Adrenal gland (tissue), 9 donors: ENCODE measurements at regions not wholly inside any gene's neighbourhood (a gene's known extent, or its start where the extent isn't known, plus 50 kb on each side); places are given as distances from the start of the nearest gene placed in this dataset.

ENCODE experiments used
- DNase-seq, 7 donors: peaks; one replicate each; pipeline ENCODE4 v3.0.0-alpha.2; 2019 to 2020
- H3K27ac ChIP-seq, 5 donors: fragments of 200-600 bp; sonication (generic) in 4 of 5; 1 replicate in 3 of 5; 2 replicates in 2 of 5; pipeline versions ENCODE4 v1.5.1 to v1.8.0; 2016 to 2020; ENCODE audit warnings: mild to moderate bottlenecking in 1 of 5
- H3K27me3 ChIP-seq: fragments of 200-600 bp; 2 replicates; pipeline ENCODE4 v1.8.0; 2021
- H3K36me3 ChIP-seq, 2 donors: fragments of 200-600 bp; replicated peaks in 1 of 2; 1 replicate in 1 of 2; 2 replicates in 1 of 2; pipeline versions ENCODE4 v1.5.1 to v1.8.0; 2018 to 2022
- H3K4me1 ChIP-seq, 2 donors: fragments of 200-600 bp; replicated peaks in 1 of 2; 1 replicate in 1 of 2; 2 replicates in 1 of 2; pipeline versions ENCODE4 v1.5.1 to v1.8.0; 2018 to 2021
- H3K4me3 ChIP-seq, 4 donors: fragments of 200-600 bp; sonication (generic) in 3 of 4; one replicate each; pipeline ENCODE4 v1.5.1; 2016 to 2018
- H3K9me3 ChIP-seq, 3 donors: fragments of 200-600 bp; sonication (generic) in 1 of 3; replicated peaks in 1 of 3; 1 replicate in 2 of 3; 2 replicates in 1 of 3; pipeline versions ENCODE4 v1.5.1 to v1.8.0; 2016 to 2021
- CTCF ChIP-seq, 6 experiments: fragments of 450-650 bp in 4 of 6; fragments of 200-600 bp in 2 of 6; sonication (generic) in 1 of 6; IDR thresholded peaks; 1 replicate in 5 of 6; 2 replicates in 1 of 6; pipeline versions ENCODE4 v1.5.1 to v1.8.0; 2016 to 2021; ENCODE audit warnings: antibody characterized with exemption in 6 of 6, mild to moderate bottlenecking in 2 of 6, moderate library complexity in 1 of 6
- POLR2A ChIP-seq, 2 donors: fragments of 450-650 bp; IDR thresholded peaks; one replicate each; pipeline ENCODE4 v1.6.1; 2017; ENCODE audit warnings: antibody characterized with exemption in 2 of 2, mild to moderate bottlenecking in 2 of 2, moderate library complexity in 1 of 2
- WGBS, 4 donors: extraction: QIAGEN DNeasy Blood & Tissue Kit in 2 of 4; methylation state at CpG; one replicate each; pipeline versions ENCODE4 v1.1.5 to v1.1.7; 2013 to 2017; 5-methylcytosine and 5-hydroxymethylcytosine counted together
- intact Hi-C, 2 donors: fragments of 100-400 bp; cut with DNase I; formaldehyde crosslinking; loops; one replicate each; pipeline versions ENCODE4 v1.14.1 to v1.15.0; 2022 to 2023
- donor health status: healthy with polysubstance abuse.
- donor health status: Bipolar disorder and iron deficiency.
- donor health status: DM: yes; HTN: yes; CAD: no.
- donor health status: DM: no; HTN: no; CAD: no.
- donor health status: DM: no; HTN: no; CAD: no.

DNA sequence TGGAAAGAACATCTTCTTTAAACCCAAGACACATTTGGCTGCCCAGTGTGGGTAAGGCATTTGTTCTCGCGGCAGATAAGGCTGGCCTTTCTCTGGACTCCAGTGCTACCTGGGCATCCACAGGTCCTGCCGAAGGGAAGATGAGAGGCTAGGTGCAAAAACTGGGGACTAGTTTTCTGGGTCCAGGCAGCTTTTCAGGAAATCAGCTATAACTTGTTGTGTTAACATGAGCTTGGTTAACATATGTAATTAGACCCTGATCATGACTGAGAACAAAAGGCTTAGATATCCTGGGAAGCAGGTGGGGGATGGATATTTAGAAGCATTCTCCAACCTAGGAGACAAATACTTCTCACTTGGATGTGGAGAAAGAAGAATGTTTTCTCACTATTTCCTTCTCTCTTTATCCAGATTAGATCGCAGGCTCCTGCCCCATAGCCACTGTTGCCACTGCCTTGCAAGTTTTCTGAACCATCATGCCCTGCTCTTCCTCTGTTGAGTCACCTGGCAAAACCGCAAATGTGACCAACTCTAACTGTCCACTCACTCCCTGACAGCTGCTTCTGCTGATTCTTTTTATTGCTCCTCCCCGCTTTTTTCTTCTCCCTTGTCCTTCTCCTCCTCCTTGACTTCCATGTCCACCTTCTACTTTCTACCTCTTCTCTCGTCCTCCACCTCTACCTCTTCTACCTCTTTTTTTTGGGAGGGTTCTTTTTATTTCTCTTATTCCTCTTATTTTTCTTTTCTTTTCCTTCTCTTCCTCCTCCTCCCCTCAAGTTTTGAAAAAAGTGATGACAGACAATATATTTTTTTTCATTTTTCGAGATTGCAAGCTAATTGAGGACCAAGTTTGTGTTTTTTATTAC lies 258.1 kb downstream of the UTRN start:
- H3K27ac ChIP-seq = no peak overlapping the region
- H3K9me3 ChIP-seq = no peaks in the 10 kb centered on the region
- WGBS, 4 donors = 81 to 91% (median 85%) methylated on average over 8 of the region's 8 CpGs
- no peak overlapping the region for H3K4me3 ChIP-seq
- H3K4me1 ChIP-seq = peaks cover 3 to 9% of the 10 kb centered on the region in 2 donors
- TF ChIP-seq CTCF (IDR thresholded peaks at IDR 0.05) (no peak), POLR2A (IDR thresholded peaks at IDR 0.05) (no peak)
- intact Hi-C loops = no loop called here
- H3K36me3 ChIP-seq = peaks cover 0 to 16% of the 10 kb centered on the region in 2 donors
- H3K27me3 ChIP-seq = no peaks in the 10 kb centered on the region
- peak in 6 of 7 donors; percentile 26 to 69 (median 33) for DNase-seq

- 94 to 98% (median 95%) methylated on average over 7 of the region's 7 CpGs for WGBS, 4 donors
- TF ChIP-seq POLR2A (IDR thresholded peaks at IDR 0.05) = no peak
- TF ChIP-seq CTCF (IDR thresholded peaks at IDR 0.05) = no peak
- H3K27me3 ChIP-seq = no peaks in the 10 kb centered on the region
- H3K27ac ChIP-seq = no peak overlapping the region
- peaks cover 0 to 20% of the 10 kb centered on the region in 2 donors for H3K36me3 ChIP-seq
- no peak for DNase-seq
- intact Hi-C loops = no loop called here
- no peak overlapping the region for H3K4me3 ChIP-seq
- H3K9me3 ChIP-seq = no peaks in the 10 kb centered on the region
- peaks cover 3 to 9% of the 10 kb centered on the region in 2 donors for H3K4me1 ChIP-seq
These were observed 259.2 kb downstream of the UTRN start for GRCh38 chr6:144544266-144544830.

GRCh38 chr6:144546807-144547206 lies 261.7 kb downstream of the UTRN start:
- Histone ChIP-seq H3K4me1 (peaks cover 3 to 9% of the 10 kb centered on the region in 2 donors), H3K4me3 (no peak overlapping the region), H3K36me3 (peaks cover 0 to 12% of the 10 kb centered on the region in 2 donors), H3K27ac (no peak overlapping the region), H3K9me3 (no peaks in the 10 kb centered on the region), H3K27me3 (no peaks in the 10 kb centered on the region)
- intact Hi-C loops = no loop called here
- 63 to 73% (median 64%) methylated on average over 2 of the region's 2 CpGs for WGBS, 4 donors
- DNase-seq = no peak
- TF ChIP-seq CTCF (IDR thresholded peaks at IDR 0.05) (no peak), POLR2A (IDR thresholded peaks at IDR 0.05) (no peak)

- no peaks in the 10 kb centered on the region for H3K9me3 ChIP-seq
- peaks cover 3 to 9% of the 10 kb centered on the region in 2 donors for H3K4me1 ChIP-seq
- intact Hi-C loops = no loop called here
- 29 to 42% (median 38%) methylated on average over 1 of the region's 1 CpG for WGBS, 4 donors
- DNase-seq = no peak
- no peaks in the 10 kb centered on the region for H3K27me3 ChIP-seq
- no peak overlapping the region for H3K4me3 ChIP-seq
- no peak for TF ChIP-seq POLR2A (IDR thresholded peaks at IDR 0.05)
- no peak for TF ChIP-seq CTCF (IDR thresholded peaks at IDR 0.05)
- H3K36me3 ChIP-seq = peaks cover 0 to 12% of the 10 kb centered on the region in 2 donors
- no peak overlapping the region for H3K27ac ChIP-seq
These were observed 262.3 kb downstream of the UTRN start for GRCh38 chr6:144547409-144547808.
